ENCODE measurements at regions not wholly inside any gene's neighbourhood (a gene's known extent, or its start where the extent isn't known, plus 50 kb on each side); places are given as distances from the start of the nearest gene placed in this dataset.

DNA sequence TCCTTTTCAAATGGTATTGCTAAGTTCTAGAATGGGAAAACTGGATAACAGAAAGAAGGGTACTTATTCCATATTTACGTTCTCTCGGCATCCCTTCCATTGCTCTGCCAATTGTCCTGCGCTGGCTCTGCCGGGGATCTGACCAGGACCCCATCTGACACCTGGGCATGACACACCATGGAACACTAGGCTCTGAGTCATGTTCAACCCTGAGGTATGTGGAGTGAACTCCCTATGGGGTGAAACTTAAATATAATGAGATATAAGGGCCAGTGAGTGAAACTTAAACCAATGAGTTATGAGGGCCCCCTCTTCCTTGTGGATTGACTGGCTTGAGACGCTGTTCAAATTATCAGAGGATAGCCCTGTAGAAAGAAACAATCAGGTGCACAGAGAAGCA is 55.1 kb upstream of the ZEB1 start:
- TF ChIP-seq, protein P1, sequence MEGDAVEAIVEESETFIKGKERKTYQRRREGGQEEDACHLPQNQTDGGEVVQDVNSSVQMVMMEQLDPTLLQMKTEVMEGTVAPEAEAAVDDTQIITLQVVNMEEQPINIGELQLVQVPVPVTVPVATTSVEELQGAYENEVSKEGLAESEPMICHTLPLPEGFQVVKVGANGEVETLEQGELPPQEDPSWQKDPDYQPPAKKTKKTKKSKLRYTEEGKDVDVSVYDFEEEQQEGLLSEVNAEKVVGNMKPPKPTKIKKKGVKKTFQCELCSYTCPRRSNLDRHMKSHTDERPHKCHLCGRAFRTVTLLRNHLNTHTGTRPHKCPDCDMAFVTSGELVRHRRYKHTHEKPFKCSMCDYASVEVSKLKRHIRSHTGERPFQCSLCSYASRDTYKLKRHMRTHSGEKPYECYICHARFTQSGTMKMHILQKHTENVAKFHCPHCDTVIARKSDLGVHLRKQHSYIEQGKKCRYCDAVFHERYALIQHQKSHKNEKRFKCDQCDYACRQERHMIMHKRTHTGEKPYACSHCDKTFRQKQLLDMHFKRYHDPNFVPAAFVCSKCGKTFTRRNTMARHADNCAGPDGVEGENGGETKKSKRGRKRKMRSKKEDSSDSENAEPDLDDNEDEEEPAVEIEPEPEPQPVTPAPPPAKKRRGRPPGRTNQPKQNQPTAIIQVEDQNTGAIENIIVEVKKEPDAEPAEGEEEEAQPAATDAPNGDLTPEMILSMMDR (IDR thresholded peaks at IDR 0.05; ENCODE audit: control insufficient read depth, insufficient read depth, low read depth, low read length, missing control alignments) = no peak
- no peak overlapping the region for H3K4me3 ChIP-seq (ENCODE audit: control insufficient read depth, low read depth, low read length)
- no peak for DNase-seq (ENCODE audit: low read depth)

DNA sequence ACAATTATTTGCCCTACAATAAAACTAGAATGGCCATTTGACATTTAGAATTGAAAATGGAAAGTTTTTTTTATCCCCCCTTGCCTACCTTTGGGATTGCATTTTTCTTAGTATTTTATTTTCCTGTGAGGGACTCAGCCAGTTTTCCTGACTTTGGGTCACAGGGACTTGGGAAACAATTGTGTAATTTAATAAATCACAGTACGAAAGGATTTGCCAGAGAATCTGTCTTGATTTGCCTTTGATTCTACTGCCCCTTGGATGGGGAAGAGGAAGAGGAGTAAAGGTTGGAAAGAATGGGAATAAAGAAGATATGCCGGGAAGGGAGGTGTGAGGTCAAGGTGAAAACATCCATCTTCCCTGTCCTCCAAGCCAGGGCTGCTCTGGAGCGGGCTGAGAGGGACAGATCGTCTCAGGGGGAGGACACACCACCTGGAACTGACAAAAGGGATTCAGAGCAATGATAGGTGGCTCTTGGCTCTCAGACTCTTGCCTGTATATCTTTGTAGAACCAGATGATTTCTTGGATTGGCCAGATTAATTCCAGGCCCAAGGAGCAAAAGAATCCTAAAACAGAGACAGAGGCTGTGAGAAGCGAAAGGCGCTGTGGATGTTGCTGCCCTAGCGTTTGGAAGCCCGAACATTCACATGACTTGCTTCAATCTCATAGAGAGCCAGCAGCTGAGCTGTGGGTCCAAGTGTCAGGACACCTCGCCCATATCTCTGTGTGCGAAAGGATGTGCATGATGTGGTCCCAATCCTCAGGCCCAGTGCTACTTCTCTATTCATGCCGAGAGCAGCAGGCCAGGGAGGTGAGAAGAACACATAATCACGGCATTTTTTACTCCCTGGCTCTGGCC is 50.3 kb upstream of the ZEB1 start:
- no peak for DNase-seq (ENCODE audit: low read depth)
- H3K4me3 ChIP-seq (ENCODE audit: control insufficient read depth, low read depth, low read length) = no peak overlapping the region
- TF ChIP-seq, protein P1 (IDR thresholded peaks at IDR 0.05; ENCODE audit: control insufficient read depth, insufficient read depth, low read depth, low read length, missing control alignments) = no peak
